ENCODE measurements at regions not wholly inside any gene's neighbourhood (a gene's known extent, or its start where the extent isn't known, plus 50 kb on each side); places are given as distances from the start of the nearest gene placed in this dataset.

GRCh38 chr9:70472268-70473249 is 58.1 kb upstream of the KLF9 start:
- Histone ChIP-seq H3K4me1 (peaks cover 65 to 87% (median 72%) of the 10 kb centered on the region in 4 donors), H3K4me3 (no peak overlapping the region), H3K9me3 (no peaks in the 10 kb centered on the region), H3K27ac (replicated peaks in 1 of 4) (peak overlapping the region; percentile 30 to 69 (median 34)), H3K27me3 (no peaks in the 10 kb centered on the region), H3K36me3 (no peaks in the 10 kb centered on the region)
- intact Hi-C loops (cut with DNase I) = no loop called here
- 82% methylated on average over 14 of the region's 14 CpGs for WGBS
- no peak for DNase-seq (ENCODE audit: extremely low spot score)
- no peak for TF ChIP-seq CTCF (IDR thresholded peaks at IDR 0.05)

GRCh38 chr9:70470050-70471015 is 55.9 kb upstream of the KLF9 start:
- 38% methylated on average over 8 of the region's 9 CpGs for WGBS
- H3K27ac ChIP-seq (replicated peaks in 1 of 4) = peak overlapping the region; percentile 60 to 69 (median 64)

DNA sequence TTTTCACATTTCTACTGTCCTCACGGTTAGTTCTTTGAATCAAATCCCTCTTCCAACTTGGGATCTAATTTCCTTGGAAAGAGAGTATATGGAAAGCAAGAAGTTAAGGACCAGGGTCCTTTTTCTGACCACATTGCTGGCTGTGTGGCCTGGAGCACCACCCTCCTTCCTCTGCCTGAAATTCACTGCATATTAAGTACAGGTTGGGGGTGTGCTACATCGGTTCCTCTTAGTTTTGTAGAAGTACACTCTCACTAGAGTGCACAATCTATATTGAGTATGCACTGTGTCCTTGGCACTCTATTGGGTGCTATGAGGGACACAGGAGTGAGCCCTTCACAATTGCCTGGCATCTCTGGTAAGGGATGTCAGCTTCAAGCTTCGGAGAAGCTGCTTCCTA is 53.8 kb upstream of the KLF9 start:
- Histone ChIP-seq H3K9me3 (no peaks in the 10 kb centered on the region), H3K4me1 (peaks cover 31 to 57% (median 41%) of the 10 kb centered on the region in 4 donors), H3K36me3 (no peaks in the 10 kb centered on the region), H3K27ac (replicated peaks in 1 of 4) (peak overlapping the region in 2 of 4 donors; percentile 49 to 50), H3K27me3 (no peaks in the 10 kb centered on the region), H3K4me3 (no peak overlapping the region)
- no peak for DNase-seq (ENCODE audit: extremely low spot score)
- 97% methylated on average over 3 of the region's 3 CpGs for WGBS
- TF ChIP-seq POLR2A (IDR thresholded peaks at IDR 0.05; ENCODE audit: low read depth) (no peak), CTCF (IDR thresholded peaks at IDR 0.05) (no peak), EP300 (IDR thresholded peaks at IDR 0.05) (no peak), POLR2AphosphoS5 (IDR thresholded peaks at IDR 0.05) (no peak)
- intact Hi-C loops (cut with DNase I) = no loop called here

More at GRCh38 chr9:70470050-70471015, 55.9 kb upstream of the KLF9 start:
- no peak for DNase-seq (ENCODE audit: extremely low spot score)
- TF ChIP-seq CTCF (IDR thresholded peaks at IDR 0.05) (peak in 1 of 3 experiments; percentile 10), POLR2AphosphoS5 (IDR thresholded peaks at IDR 0.05) (peak in 1 of 2 donors; percentile 42), EP300 (IDR thresholded peaks at IDR 0.05) (no peak), POLR2A (IDR thresholded peaks at IDR 0.05; ENCODE audit: low read depth) (no peak)
- Histone ChIP-seq H3K4me1 (peaks cover 50 to 74% (median 56%) of the 10 kb centered on the region in 4 donors), H3K9me3 (no peaks in the 10 kb centered on the region), H3K36me3 (no peaks in the 10 kb centered on the region), H3K4me3 (no peak overlapping the region), H3K27me3 (no peaks in the 10 kb centered on the region)
- intact Hi-C loops (cut with DNase I) = no loop called here

- TF ChIP-seq POLR2AphosphoS5 (IDR thresholded peaks at IDR 0.05) = peak in 1 of 2 donors; percentile 14
- TF ChIP-seq CTCF (IDR thresholded peaks at IDR 0.05) = no peak
- Histone ChIP-seq H3K9me3 (no peaks in the 10 kb centered on the region), H3K27ac (replicated peaks in 1 of 4) (peak overlapping the region in 3 of 4 donors; percentile 40 to 50 (median 49)), H3K36me3 (no peaks in the 10 kb centered on the region), H3K27me3 (no peaks in the 10 kb centered on the region), H3K4me1 (peaks cover 27 to 46% (median 35%) of the 10 kb centered on the region in 4 donors), H3K4me3 (no peak overlapping the region)
- intact Hi-C loops (cut with DNase I) = no loop called here
- no peak for DNase-seq (ENCODE audit: extremely low spot score)
- 85% methylated on average over 6 of the region's 6 CpGs for WGBS
Observed at GRCh38 chr9:70466976-70467561, 52.6 kb upstream of the KLF9 start.
